GM12891 (cell line): ENCODE measurements at regions not wholly inside any gene's neighbourhood (a gene's known extent, or its start where the extent isn't known, plus 50 kb on each side); places are given as distances from the start of the nearest gene placed in this dataset.
"Not testable (repeated sequence)": the region's sequence is repeated elsewhere in the genome, so short reads cannot be mapped to it uniquely, and the experiment has no call there.

ENCODE experiments used
- DNase-seq: peaks from one replicate; pipeline ENCODE4 v3.0.0; 2011; ENCODE audit warnings: low spot score; ENCODE audit not compliant: insufficient read length
- FAIRE-seq: peaks from 2 replicates; lab custom pipeline; 2011; peaks lifted over from hg19 to GRCh38; lab: Jason Lieb, UNC
- PAX5 ChIP-seq: IDR thresholded peaks from 2 replicates; pipeline ENCODE4 v1.6.1; 2011; ENCODE audit warnings: low read length, moderate library complexity, mild to moderate bottlenecking; ENCODE audit not compliant: insufficient read depth, severe bottlenecking
- POLR2A ChIP-seq: IDR thresholded peaks from 2 replicates; pipeline ENCODE4 v1.6.1; 2011; ENCODE audit warnings: low read depth, low read length, control low read depth
- POLR2AphosphoS5 ChIP-seq: IDR thresholded peaks from 2 replicates; pipeline ENCODE4 v1.6.1; 2011; ENCODE audit warnings: low read depth, low read length, control low read depth
- POU2F2 ChIP-seq: IDR thresholded peaks from 2 replicates; pipeline ENCODE4 v1.6.1; 2011; ENCODE audit warnings: low read depth, mild to moderate bottlenecking, control low read depth, low read length, moderate library complexity
- SPI1 ChIP-seq: IDR thresholded peaks from 2 replicates; pipeline ENCODE4 v1.6.1; 2011; ENCODE audit warnings: low read depth, low read length, control low read depth
- TAF1 ChIP-seq: IDR thresholded peaks from 2 replicates; pipeline ENCODE4 v1.6.1; 2011; ENCODE audit warnings: low read depth, low read length, control low read depth

DNA sequence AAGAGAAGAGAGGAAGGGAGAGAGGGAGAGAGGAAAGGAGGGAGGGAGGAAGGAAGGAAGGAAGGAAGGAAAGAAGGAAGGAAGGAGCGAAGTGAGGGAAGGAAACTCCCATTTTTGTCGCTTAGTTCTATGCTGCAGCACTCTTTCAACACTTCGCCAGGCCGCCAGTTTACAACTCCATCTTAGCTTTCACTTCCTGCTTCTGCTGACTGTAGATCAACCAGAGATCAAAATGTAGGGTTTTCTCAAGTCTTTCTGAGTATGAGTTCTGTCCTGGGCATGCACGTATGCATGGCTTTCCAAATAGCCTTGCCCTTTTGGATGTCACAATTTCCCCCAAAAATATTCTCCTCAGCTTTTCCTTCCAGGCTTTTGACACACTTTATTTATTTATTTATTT is 723.4 kb downstream of the TRHDE start:
- FAIRE-seq (no peak), DNase-seq (no peak)
- no peak for TF ChIP-seq TAF1
- no peak for TF ChIP-seq PAX5
- no peak for TF ChIP-seq POLR2AphosphoS5
- no peak for TF ChIP-seq POLR2A
- no peak for TF ChIP-seq SPI1
- TF ChIP-seq POU2F2: no peak

- FAIRE-seq, DNase-seq: not testable (repeated sequence)
Observed at GRCh38 chr12:73001806-73002205, 729.6 kb downstream of the TRHDE start.

DNA sequence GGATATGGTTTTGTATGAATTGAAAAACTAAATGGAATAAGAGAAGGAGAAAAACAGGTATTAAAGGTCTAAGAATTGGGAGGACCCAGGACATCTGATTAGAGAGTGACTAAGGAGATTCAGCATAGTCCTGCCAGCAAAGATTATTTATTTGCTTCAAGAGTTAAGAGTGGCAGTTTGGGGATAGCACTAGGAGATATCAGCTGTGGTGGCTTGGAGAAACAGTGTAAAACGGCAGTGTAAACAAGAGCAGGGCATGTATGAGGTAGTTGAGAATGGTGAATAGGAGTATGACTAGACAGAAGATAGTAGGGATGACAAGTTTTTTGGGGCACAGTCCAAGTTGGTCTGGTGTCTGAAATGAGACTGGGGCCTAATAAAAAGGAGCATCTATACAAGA is 730.3 kb downstream of the TRHDE start:
- not testable (repeated sequence) for DNase-seq, FAIRE-seq

GRCh38 chr12:73009138-73009834 is 737.1 kb downstream of the TRHDE start:
- FAIRE-seq, DNase-seq: not testable (repeated sequence)

GRCh38 chr12:73017981-73018380 is 745.8 kb downstream of the TRHDE start:
- DNase-seq (no peak), FAIRE-seq (no peak)
- TF ChIP-seq POLR2A (no peak), POLR2AphosphoS5 (no peak), TAF1 (no peak), POU2F2 (no peak), SPI1 (no peak), PAX5 (no peak)

GRCh38 chr12:73053893-73054292 is 781.7 kb downstream of the TRHDE start:
- DNase-seq: no peak
- TF ChIP-seq SPI1 (no peak), POU2F2 (no peak), PAX5 (no peak), TAF1 (no peak), POLR2AphosphoS5 (no peak), POLR2A (no peak)
- no peak for FAIRE-seq

DNA sequence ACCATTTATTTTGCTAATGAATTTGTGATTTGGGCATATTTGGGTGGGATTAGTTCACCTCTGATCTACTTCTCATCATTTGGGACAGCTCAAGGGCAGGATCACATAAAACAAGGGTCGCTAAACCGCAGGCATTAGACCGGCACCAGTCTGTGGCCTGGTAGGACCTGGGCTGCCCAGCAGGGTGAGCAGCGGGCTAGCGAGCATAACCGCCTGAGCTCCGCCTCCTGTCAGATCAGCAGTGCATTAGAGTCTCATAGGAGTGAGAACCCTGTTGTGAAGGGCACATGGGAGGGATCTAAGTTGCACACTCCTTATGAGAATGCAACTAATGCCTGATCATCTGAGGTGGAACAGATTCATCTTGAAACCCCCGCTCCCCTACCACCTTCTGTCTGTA is 785.3 kb downstream of the TRHDE start:
- DNase-seq: no peak
- FAIRE-seq: no peak
- no peak for TF ChIP-seq POU2F2
- no peak for TF ChIP-seq SPI1
- TF ChIP-seq POLR2AphosphoS5: no peak
- TF ChIP-seq PAX5: no peak
- TF ChIP-seq TAF1: no peak
- TF ChIP-seq POLR2A: no peak

GRCh38 chr12:73065913-73066312 is 793.7 kb downstream of the TRHDE start:
- DNase-seq (no peak), FAIRE-seq (no peak)
- TF ChIP-seq POLR2A: no peak
- no peak for TF ChIP-seq POLR2AphosphoS5
- no peak for TF ChIP-seq PAX5
- no peak for TF ChIP-seq TAF1
- TF ChIP-seq POU2F2: no peak
- TF ChIP-seq SPI1: no peak

- FAIRE-seq (no peak), DNase-seq (no peak)
- no peak for TF ChIP-seq POLR2A
- no peak for TF ChIP-seq SPI1
- no peak for TF ChIP-seq POLR2AphosphoS5
- no peak for TF ChIP-seq POU2F2
- no peak for TF ChIP-seq TAF1
- no peak for TF ChIP-seq PAX5
Observed at GRCh38 chr12:73067616-73068015, 795.4 kb downstream of the TRHDE start.

- no peak for FAIRE-seq
- TF ChIP-seq POLR2AphosphoS5 (no peak), TAF1 (no peak), POU2F2 (no peak), POLR2A (no peak), SPI1 (no peak)
- no peak for DNase-seq
Observed at GRCh38 chr12:73072214-73072613, 800.0 kb downstream of the TRHDE start.
